HG03060 (cell line): ENCODE measurements at regions not wholly inside any gene's neighbourhood (a gene's known extent, or its start where the extent isn't known, plus 50 kb on each side); places are given as distances from the start of the nearest gene placed in this dataset.

Source experiments
- ATAC-seq: cut with Tn5 transposase; IDR thresholded peaks from one replicate; pipeline ENCODE4 v1.9.1; 2021; ENCODE audit warnings: low read depth, moderate number of reproducible peaks; ENCODE audit not compliant: unreplicated experiment

DNA sequence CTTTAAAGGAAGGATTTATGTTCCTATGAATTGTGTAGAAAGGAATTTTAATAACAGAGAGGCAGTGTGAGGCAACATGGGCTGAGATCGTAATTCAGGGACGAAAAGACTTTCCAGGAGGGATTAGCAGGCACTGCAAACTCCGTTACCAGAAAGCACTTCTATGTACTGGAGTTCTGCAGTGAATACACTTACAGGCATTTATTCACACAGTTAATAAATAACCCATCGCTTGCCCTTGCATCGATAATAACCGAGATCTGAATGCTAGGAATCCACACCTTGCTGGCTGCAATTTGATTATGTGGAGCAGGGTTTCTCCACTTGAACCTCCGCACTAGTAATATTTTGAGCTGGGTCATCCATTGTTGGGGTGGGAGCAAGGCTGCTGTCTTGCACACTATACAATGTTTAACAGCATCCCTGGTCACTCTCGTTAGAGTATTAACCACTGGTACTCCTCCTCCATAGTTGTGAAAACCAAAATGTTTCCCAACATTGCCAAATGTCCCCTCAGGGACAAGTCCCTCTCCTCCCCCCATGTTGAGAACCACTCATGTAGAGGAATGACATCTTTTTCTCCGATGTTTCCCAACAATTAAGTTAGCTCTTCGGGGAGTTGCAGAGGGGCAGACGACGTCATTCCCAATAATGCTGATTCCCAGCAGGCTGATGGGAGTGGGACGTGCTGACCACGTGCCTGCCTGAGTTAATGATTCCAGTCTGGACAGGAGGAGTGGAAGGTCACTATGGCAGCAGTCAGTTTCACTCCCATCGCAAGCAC lies 99.5 kb downstream of the SNX19 start:
- no peak for ATAC-seq

DNA sequence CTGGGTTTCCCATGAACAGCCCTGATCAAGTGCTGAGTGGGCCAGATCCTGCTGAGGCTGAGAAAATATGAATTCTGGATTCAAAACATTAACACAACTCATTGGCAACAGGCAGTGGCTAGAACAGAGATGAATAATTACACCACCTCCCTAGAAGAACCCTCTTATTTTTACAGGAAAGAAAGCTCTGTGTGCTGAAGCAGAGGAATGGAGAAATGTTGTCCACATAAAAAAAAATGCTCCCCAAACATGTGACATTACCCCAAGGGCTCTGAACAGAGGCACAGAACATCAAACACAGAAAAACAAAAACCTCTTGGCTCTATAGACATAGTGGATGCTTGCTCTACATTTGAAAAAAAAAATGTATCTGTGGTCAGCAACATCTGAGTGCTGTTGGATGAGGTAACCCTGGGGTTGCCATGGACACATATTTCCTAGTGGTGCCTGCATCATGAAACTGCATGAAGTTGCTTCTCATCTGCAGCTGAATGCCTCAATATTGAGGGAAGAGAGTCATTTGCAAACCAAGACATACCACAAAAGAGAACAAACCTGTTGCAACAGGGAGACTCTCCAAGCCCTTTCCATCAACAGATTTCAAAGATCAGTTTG lies 98.8 kb downstream of the SNX19 start:
- ATAC-seq: no peak

DNA sequence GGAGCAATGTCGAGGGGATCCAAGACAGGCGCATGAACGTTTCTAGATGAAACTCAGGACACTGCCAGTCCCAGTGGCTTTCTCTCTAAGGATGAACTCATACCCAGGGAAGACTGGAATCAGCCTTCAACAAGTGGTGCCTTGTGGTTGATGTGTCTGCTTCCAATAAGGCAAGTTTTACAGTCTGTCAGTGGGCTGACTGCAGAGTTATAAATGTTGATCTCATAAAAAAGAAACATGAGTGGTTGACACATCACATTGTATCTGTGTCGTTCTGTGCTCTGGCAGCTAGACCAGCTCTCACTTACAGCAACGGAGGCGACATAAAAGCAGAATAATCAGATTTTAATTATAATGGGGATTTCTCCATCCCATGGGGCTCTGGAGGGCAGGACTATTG lies 96.7 kb downstream of the SNX19 start:
- no peak for ATAC-seq
